ENCODE measurements at regions not wholly inside any gene's neighbourhood (a gene's known extent, or its start where the extent isn't known, plus 50 kb on each side); places are given as distances from the start of the nearest gene placed in this dataset.
A peak's percentile ranks its signal among the peaks of the same experiment; 100 is the strongest.

DNA sequence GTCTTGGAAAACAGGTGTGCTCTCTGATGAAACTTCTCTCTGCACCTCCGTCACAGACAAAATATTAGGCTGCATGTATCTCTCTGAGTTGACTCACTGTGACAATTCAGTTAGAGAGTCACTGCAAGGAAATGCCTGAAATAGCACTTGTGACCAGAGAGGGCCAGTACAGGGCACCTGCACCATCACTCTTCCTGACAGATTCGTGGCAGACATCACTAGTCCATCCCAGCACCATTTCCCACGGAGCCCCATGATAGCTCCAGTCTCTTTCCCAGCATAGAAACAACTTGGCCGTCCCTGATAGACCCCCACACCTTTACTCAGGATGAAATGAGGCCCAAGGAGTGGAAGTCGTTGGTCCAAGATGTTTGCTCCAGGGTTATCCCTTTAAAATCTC lies 73.3 kb upstream of the ISX start:
- Histone ChIP-seq H3K4me2 (no peak overlapping the region), H3K79me2 (ENCODE audit: low read depth) (no peaks in the 10 kb centered on the region), H3K36me3 (no peaks in the 10 kb centered on the region), H4K20me1 (ENCODE audit: low read depth) (no peaks in the 10 kb centered on the region), H3K4me3 (no peak overlapping the region), H3K4me1 (peaks cover under 1% of the 10 kb centered on the region), H2AFZ (replicated peaks) (no peak overlapping the region), H3K27me3 (no peaks in the 10 kb centered on the region), H3K27ac (no peak overlapping the region), H3F3A (ENCODE audit: low read depth) (no peaks in the 10 kb centered on the region), H3K9ac (no peak overlapping the region), H3K9me3 (ENCODE audit: low read depth) (peaks cover 5% of the 10 kb centered on the region)
- Mint-ChIP-seq H3K27ac (no peak overlapping the region), H3K4me3 (no peak overlapping the region), H3K4me1 (peaks cover 4% of the 10 kb centered on the region), H3K9me3 (peaks cover 7% of the 10 kb centered on the region), H3K27me3 (ENCODE audit: insufficient read depth, low read depth) (peaks cover 5% of the 10 kb centered on the region), H3K36me3 (no peaks in the 10 kb centered on the region)
- TF ChIP-seq EZH2 (IDR thresholded peaks at IDR 0.05): no peak
- TF ChIP-seq EZH2phosphoT487 (IDR thresholded peaks at IDR 0.05): no peak
- TF ChIP-seq, protein P1, sequence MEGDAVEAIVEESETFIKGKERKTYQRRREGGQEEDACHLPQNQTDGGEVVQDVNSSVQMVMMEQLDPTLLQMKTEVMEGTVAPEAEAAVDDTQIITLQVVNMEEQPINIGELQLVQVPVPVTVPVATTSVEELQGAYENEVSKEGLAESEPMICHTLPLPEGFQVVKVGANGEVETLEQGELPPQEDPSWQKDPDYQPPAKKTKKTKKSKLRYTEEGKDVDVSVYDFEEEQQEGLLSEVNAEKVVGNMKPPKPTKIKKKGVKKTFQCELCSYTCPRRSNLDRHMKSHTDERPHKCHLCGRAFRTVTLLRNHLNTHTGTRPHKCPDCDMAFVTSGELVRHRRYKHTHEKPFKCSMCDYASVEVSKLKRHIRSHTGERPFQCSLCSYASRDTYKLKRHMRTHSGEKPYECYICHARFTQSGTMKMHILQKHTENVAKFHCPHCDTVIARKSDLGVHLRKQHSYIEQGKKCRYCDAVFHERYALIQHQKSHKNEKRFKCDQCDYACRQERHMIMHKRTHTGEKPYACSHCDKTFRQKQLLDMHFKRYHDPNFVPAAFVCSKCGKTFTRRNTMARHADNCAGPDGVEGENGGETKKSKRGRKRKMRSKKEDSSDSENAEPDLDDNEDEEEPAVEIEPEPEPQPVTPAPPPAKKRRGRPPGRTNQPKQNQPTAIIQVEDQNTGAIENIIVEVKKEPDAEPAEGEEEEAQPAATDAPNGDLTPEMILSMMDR (IDR thresholded peaks at IDR 0.05): no peak
- no peak for DNase-seq (ENCODE audit: low spot score)

DNA sequence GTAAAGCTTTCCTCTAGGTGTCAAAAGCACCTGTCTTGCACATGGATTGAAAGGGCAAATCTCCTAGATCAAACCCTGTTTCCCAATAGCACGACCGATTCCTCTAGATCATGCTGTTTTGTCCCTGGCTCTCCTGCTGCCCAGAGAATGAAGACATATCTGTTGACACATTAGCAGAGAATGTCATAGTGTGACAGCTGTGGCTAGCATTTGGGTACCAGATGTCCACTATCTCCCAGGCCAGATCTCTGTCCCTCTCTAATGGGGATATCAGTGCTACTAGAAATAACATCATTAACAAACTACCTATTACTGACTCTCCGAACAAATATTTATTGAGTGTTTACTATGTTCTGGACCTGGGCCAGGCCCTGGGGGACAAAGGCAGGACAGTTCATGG lies 72.4 kb upstream of the ISX start:
- Mint-ChIP-seq H3K36me3 (no peaks in the 10 kb centered on the region), H3K27ac (no peak overlapping the region), H3K27me3 (ENCODE audit: insufficient read depth, low read depth) (peaks cover 2% of the 10 kb centered on the region), H3K9me3 (no peaks in the 10 kb centered on the region), H3K4me1 (peaks cover 9% of the 10 kb centered on the region), H3K4me3 (no peak overlapping the region)
- no peak overlapping the region for H3K27ac ChIP-seq
- H2AFZ ChIP-seq (replicated peaks): no peak overlapping the region
- no peak overlapping the region for H3K9ac ChIP-seq
- no peak overlapping the region for H3K4me2 ChIP-seq
- H3F3A ChIP-seq (ENCODE audit: low read depth): no peaks in the 10 kb centered on the region
- peaks cover 6% of the 10 kb centered on the region for H3K4me1 ChIP-seq
- no peaks in the 10 kb centered on the region for H3K36me3 ChIP-seq
- H4K20me1 ChIP-seq (ENCODE audit: low read depth): no peaks in the 10 kb centered on the region
- no peaks in the 10 kb centered on the region for H3K9me3 ChIP-seq (ENCODE audit: low read depth)
- no peak overlapping the region for H3K4me3 ChIP-seq
- no peaks in the 10 kb centered on the region for H3K27me3 ChIP-seq
- no peak for TF ChIP-seq EZH2 (IDR thresholded peaks at IDR 0.05)
- TF ChIP-seq EZH2phosphoT487 (IDR thresholded peaks at IDR 0.05): no peak
- TF ChIP-seq, protein P1 (IDR thresholded peaks at IDR 0.05): no peak
- H3K79me2 ChIP-seq (ENCODE audit: low read depth): no peaks in the 10 kb centered on the region
- no peak for DNase-seq (ENCODE audit: low spot score)

DNA sequence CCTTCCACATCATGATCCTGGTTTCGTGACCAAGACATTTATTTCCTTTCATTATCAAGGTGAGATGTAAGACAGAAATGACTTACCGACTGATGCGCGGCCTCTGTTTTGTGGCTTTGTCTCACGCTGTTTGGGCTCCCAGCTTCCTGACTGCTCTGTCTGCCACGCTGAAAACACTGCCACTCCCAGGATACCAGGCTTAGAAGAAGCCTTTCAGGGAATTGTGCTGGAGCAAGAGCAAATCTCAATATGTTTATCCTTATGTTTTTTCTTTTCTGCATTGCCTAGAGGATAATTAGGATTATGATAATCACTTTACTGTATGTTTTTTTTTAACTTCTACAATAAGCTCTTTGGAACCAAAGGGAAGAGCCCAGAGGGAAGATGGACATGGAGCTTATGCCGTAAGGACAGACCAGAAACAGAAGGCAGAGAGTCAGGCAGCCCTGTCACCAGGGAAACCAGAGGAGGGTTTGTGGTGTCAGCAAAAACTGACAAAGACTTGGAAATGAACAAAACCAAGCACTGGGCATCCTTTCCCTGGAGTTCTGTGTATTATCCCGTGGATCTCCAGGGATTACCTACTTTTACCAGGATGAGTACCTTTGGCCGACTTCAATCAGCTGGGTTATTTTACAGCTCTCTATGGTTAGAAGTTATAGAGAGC lies 68.2 kb upstream of the ISX start:
- no peak for DNase-seq (ENCODE audit: low spot score)
- H3K9me3 Mint-ChIP-seq: no peaks in the 10 kb centered on the region
- peak overlapping the region; percentile 52 for H3K27ac Mint-ChIP-seq
- peaks cover 2% of the 10 kb centered on the region for H3K27me3 Mint-ChIP-seq (ENCODE audit: insufficient read depth, low read depth)
- H3K4me3 ChIP-seq: no peak overlapping the region
- no peaks in the 10 kb centered on the region for H3K36me3 ChIP-seq
- H3K27ac ChIP-seq: no peak overlapping the region
- H3K4me2 ChIP-seq: no peak overlapping the region
- no peaks in the 10 kb centered on the region for H3K79me2 ChIP-seq (ENCODE audit: low read depth)
- peak overlapping the region; percentile 11 for H2AFZ ChIP-seq (replicated peaks)
- H3K36me3 Mint-ChIP-seq: no peaks in the 10 kb centered on the region
- no peak overlapping the region for H3K9ac ChIP-seq
- peaks cover 9% of the 10 kb centered on the region for H3K4me1 Mint-ChIP-seq
- no peaks in the 10 kb centered on the region for H3K9me3 ChIP-seq (ENCODE audit: low read depth)
- no peaks in the 10 kb centered on the region for H3F3A ChIP-seq (ENCODE audit: low read depth)
- peaks cover 6% of the 10 kb centered on the region for H3K4me1 ChIP-seq
- TF ChIP-seq, protein P1 (IDR thresholded peaks at IDR 0.05): no peak
- TF ChIP-seq EZH2phosphoT487 (IDR thresholded peaks at IDR 0.05) (no peak), EZH2 (IDR thresholded peaks at IDR 0.05) (no peak)
- no peaks in the 10 kb centered on the region for H4K20me1 ChIP-seq (ENCODE audit: low read depth)
- no peaks in the 10 kb centered on the region for H3K27me3 ChIP-seq
- H3K4me3 Mint-ChIP-seq: no peak overlapping the region
